GM18907 (cell line): ENCODE measurements at regions not wholly inside any gene's neighbourhood (a gene's known extent, or its start where the extent isn't known, plus 50 kb on each side); places are given as distances from the start of the nearest gene placed in this dataset.
A peak's percentile ranks its signal among the peaks of the same experiment; 100 is the strongest.
"Not testable (repeated sequence)": the region's sequence is repeated elsewhere in the genome, so short reads cannot be mapped to it uniquely, and the experiment has no call there.

Experiments
- ATAC-seq: cut with Tn5 transposase; IDR thresholded peaks from one replicate; pipeline ENCODE4 v1.9.1; 2021; ENCODE audit warnings: mild to moderate bottlenecking, moderate library complexity; ENCODE audit not compliant: unreplicated experiment

- ATAC-seq: no peak
Measured at GRCh38 chr10:23630376-23630775, 191.5 kb downstream of the OTUD1 start.

GRCh38 chr10:23630885-23631284, 192.0 kb downstream of the OTUD1 start:
- ATAC-seq: no peak

- no peak for ATAC-seq
Measured at GRCh38 chr10:23643111-23643780, 204.4 kb downstream of the OTUD1 start.

- ATAC-seq: no peak
Measured at GRCh38 chr10:23648618-23649017, 209.7 kb downstream of the OTUD1 start.

- no peak for ATAC-seq
Measured at GRCh38 chr10:23656735-23657134, 217.9 kb downstream of the OTUD1 start.

- no peak for ATAC-seq
Measured at GRCh38 chr10:23657677-23658076, 218.8 kb downstream of the OTUD1 start.

- not testable (repeated sequence) for ATAC-seq
Measured at GRCh38 chr10:23671866-23672265, 233.0 kb downstream of the OTUD1 start.

GRCh38 chr10:23675585-23675984, 236.7 kb downstream of the OTUD1 start:
- ATAC-seq: no peak

- no peak for ATAC-seq
Measured at GRCh38 chr10:23676296-23676695, 237.4 kb downstream of the OTUD1 start.

GRCh38 chr10:23686722-23687121, 247.8 kb downstream of the OTUD1 start:
- no peak for ATAC-seq

GRCh38 chr10:23692736-23693135, 253.9 kb downstream of the OTUD1 start:
- no peak for ATAC-seq

- ATAC-seq: no peak
Measured at GRCh38 chr10:23693501-23693901, 254.6 kb downstream of the OTUD1 start.

GRCh38 chr10:23693925-23694324, 255.1 kb downstream of the OTUD1 start:
- no peak for ATAC-seq

GRCh38 chr10:23694446-23694920, 255.6 kb downstream of the OTUD1 start:
- no peak for ATAC-seq

- ATAC-seq: no peak
Measured at GRCh38 chr10:23694921-23695824, 256.3 kb downstream of the OTUD1 start.

- no peak for ATAC-seq
Measured at GRCh38 chr10:23695825-23696420, 257.0 kb downstream of the OTUD1 start.

- no peak for ATAC-seq
Measured at GRCh38 chr10:23696476-23696875, 257.6 kb downstream of the OTUD1 start.

- ATAC-seq: peak; percentile 99
Measured at GRCh38 chr10:23702977-23703414, 264.1 kb downstream of the OTUD1 start.

GRCh38 chr10:23715363-23715762, 276.5 kb downstream of the OTUD1 start:
- no peak for ATAC-seq

- no peak for ATAC-seq
Measured at GRCh38 chr10:23717913-23718312, 279.0 kb downstream of the OTUD1 start.

GRCh38 chr10:23718946-23719345, 280.1 kb downstream of the OTUD1 start:
- ATAC-seq: no peak

- ATAC-seq: no peak
Measured at GRCh38 chr10:23723796-23724195, 284.9 kb downstream of the OTUD1 start.
